HG02678 (cell line): ENCODE measurements at regions not wholly inside any gene's neighbourhood (a gene's known extent, or its start where the extent isn't known, plus 50 kb on each side); places are given as distances from the start of the nearest gene placed in this dataset.
A peak's percentile ranks its signal among the peaks of the same experiment; 100 is the strongest.
"Not testable (repeated sequence)": the region's sequence is repeated elsewhere in the genome, so short reads cannot be mapped to it uniquely, and the experiment has no call there.

Source experiments
- ATAC-seq: cut with Tn5 transposase; IDR thresholded peaks from one replicate; pipeline ENCODE4 v1.9.1; 2021; ENCODE audit warnings: mild to moderate bottlenecking, moderate library complexity; ENCODE audit not compliant: unreplicated experiment

DNA sequence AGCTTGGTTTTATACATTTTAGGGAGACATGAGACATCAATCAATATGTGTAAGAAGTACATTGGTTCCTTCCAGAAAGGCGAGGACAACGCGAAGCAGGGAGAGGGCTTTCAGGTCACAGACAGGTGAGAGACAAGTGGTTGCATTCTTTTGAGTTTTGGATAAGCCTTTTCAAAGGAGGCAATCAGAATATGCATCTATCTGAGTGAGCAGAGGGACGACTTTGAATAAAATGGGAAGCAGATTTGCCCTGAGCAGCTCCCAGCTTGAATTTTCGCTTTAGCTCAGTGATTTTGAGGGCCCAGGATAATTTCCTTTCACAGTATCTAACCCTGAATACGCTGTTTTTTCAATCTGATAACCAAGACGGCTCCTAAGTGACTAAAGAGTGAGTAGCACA is 82.5 kb upstream of the MYO3A start:
- no peak for ATAC-seq

- ATAC-seq, result no peak
Measured at GRCh38 chr10:25852364-25852941, 81.6 kb upstream of the MYO3A start.

DNA sequence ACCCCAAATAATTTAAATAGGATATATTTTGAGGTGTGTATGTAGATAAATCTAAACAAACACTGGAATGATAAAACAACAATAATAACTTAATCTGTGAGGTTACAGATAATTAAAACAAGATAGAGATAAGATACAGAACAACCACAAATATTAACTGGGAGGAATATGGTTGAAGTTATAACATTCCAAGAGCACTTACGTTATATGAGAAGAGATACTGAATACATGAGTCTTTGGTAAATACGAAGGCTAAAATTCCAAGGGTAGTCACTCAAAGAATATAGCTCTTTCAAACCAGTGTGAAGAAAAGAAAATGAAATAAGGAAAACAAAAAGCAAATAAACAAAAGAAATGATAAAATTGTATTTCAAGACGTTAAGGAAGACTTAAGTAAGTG is 76.0 kb upstream of the MYO3A start:
- ATAC-seq, result no peak

DNA sequence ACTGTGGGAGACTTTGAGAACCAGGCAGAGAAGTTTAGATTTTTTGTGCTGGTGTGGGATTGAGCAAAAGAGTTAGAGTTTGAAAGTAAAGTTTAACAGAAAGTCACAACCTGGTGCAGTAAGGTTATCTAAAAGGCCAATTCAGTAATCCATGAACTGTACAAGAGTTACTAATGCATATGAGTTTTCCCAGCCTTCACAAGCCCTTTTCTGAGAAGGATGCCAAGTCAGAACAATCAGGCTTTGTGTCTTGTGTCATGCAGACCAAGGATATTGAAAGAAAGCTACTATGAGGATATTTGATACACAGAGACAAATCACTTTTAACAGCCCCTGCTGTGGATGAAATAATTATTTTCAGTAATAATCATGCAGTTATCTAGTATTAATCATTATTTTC is 68.8 kb upstream of the MYO3A start:
- no peak for ATAC-seq

DNA sequence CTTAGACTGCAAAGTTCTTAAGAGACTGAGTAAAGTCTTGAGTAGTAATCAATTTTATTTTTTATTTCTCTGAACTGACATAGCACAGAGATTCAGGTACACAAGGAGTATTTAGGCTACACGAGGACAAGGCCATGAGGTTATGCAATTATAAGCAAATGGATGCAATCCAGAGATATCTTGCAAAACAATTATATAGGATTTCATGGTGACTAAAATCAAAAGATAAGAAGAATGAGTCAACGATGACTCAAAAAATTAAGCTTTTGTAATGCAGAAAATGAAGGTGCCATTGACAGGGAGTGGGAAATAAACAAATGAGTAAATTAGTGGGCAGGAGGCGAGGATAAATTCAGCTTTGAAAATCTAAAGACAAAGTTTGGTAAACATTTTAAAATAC is 66.7 kb upstream of the MYO3A start:
- ATAC-seq, result no peak

GRCh38 chr10:25869067-25869591 is 64.9 kb upstream of the MYO3A start:
- no peak for ATAC-seq

GRCh38 chr10:25869609-25870008 is 64.4 kb upstream of the MYO3A start:
- ATAC-seq, result no peak

DNA sequence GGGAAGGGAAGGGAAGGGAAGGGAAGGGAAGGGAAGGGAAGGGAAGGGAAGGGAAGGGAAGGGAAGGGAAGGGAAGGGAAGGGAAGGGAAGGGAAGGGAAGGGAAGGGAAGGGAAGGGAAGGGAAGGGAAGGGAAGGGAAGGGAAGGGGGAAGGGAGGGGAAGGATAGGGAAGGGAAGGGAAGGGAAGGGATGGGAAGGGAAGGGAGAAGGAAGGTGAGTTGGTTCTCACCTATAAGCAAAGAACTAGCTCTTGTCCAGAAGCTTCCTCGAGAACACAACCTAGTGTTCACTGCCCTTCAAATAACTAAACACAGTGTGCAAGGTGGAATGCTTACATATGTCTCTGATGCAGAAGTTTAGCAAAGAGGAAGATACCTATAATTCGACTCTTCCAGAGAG is 59.6 kb upstream of the MYO3A start:
- ATAC-seq, result not testable (repeated sequence)

- peak; percentile 96 for ATAC-seq
Measured at GRCh38 chr10:25875556-25876165, 58.4 kb upstream of the MYO3A start.

DNA sequence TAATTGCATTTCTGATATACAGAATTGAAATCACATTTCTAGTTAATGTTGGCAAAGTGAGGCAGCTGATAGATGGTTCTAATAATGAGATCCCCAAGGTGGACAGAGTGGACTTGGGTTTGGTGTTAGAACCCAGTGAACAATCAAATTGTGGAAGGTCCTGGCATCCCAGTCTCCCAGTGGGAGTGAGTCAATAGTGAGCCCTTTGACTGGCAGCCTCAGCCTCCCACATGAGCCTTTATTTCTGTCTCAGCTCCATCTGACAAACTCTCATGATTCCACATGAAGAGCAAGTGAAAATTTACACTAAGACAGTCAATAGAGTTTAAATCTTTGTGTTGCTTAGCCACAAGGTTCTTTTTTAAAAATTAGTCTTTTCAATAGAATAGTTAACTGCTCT is 56.7 kb upstream of the MYO3A start:
- no peak for ATAC-seq
